OCI-M1 (cell line): ENCODE measurements at regions not wholly inside any gene's neighbourhood (a gene's known extent, or its start where the extent isn't known, plus 50 kb on each side); places are given as distances from the start of the nearest gene placed in this dataset.
"Not testable (repeated sequence)": the region's sequence is repeated elsewhere in the genome, so short reads cannot be mapped to it uniquely, and the experiment has no call there.

Source experiments
- DNase-seq: peaks from one replicate; lab custom pipeline; 2025; lab: John Stamatoyannopoulos, UW

- DNase-seq: no peak
Measured at GRCh38 chr5:155619688-155620087, 606.1 kb downstream of the KIF4B start.

GRCh38 chr5:155620821-155621410 is 607.4 kb downstream of the KIF4B start:
- DNase-seq: no peak

- DNase-seq: no peak
Measured at GRCh38 chr5:155624597-155625241, 611.2 kb downstream of the KIF4B start.

GRCh38 chr5:155625315-155625714 is 611.8 kb downstream of the KIF4B start:
- no peak for DNase-seq

GRCh38 chr5:155625897-155626543 is 612.5 kb downstream of the KIF4B start:
- DNase-seq: no peak

- no peak for DNase-seq
Measured at GRCh38 chr5:155626592-155626991, 613.0 kb downstream of the KIF4B start.

GRCh38 chr5:155628346-155628745 is 614.8 kb downstream of the KIF4B start:
- no peak for DNase-seq

GRCh38 chr5:155629597-155629996 is 616.0 kb downstream of the KIF4B start:
- DNase-seq: no peak

GRCh38 chr5:155631116-155631515 is 617.6 kb downstream of the KIF4B start:
- no peak for DNase-seq

GRCh38 chr5:155633338-155633957 is 619.9 kb downstream of the KIF4B start:
- no peak for DNase-seq

GRCh38 chr5:155649666-155650065 is 636.1 kb downstream of the KIF4B start:
- DNase-seq: no peak

- DNase-seq: no peak
Measured at GRCh38 chr5:155655569-155655968, 642.0 kb downstream of the KIF4B start.

- DNase-seq: no peak
Measured at GRCh38 chr5:155661859-155662258, 648.3 kb downstream of the KIF4B start.

- DNase-seq: no peak
Measured at GRCh38 chr5:155665361-155665760, 651.8 kb downstream of the KIF4B start.

GRCh38 chr5:155672001-155672400 is 655.0 kb upstream of the SGCD start:
- not testable (repeated sequence) for DNase-seq

- no peak for DNase-seq
Measured at GRCh38 chr5:155676967-155677366, 650.0 kb upstream of the SGCD start.

GRCh38 chr5:155678371-155678770 is 648.6 kb upstream of the SGCD start:
- DNase-seq: no peak

- DNase-seq: no peak
Measured at GRCh38 chr5:155679530-155679929, 647.4 kb upstream of the SGCD start.

GRCh38 chr5:155684417-155684816 is 642.5 kb upstream of the SGCD start:
- no peak for DNase-seq

GRCh38 chr5:155686131-155686530 is 640.8 kb upstream of the SGCD start:
- DNase-seq: no peak

GRCh38 chr5:155689406-155689805 is 637.6 kb upstream of the SGCD start:
- DNase-seq: no peak

GRCh38 chr5:155696362-155696761 is 630.6 kb upstream of the SGCD start:
- no peak for DNase-seq

GRCh38 chr5:155697236-155697635 is 629.7 kb upstream of the SGCD start:
- DNase-seq: no peak
